Breast epithelium (tissue), 3 donors: ENCODE measurements at regions not wholly inside any gene's neighbourhood (a gene's known extent, or its start where the extent isn't known, plus 50 kb on each side); places are given as distances from the start of the nearest gene placed in this dataset.

Experiments used
- POLR2A ChIP-seq: fragments of 450-650 bp; IDR thresholded peaks from one replicate; pipeline ENCODE4 v1.6.1; 2016; ENCODE audit warnings: antibody characterized with exemption, mild to moderate bottlenecking, moderate library complexity
- TF ChIP-seq, protein P1 (sequence below), 3 donors: fragments of 450-650 bp; IDR thresholded peaks; one replicate each; pipeline ENCODE4 v1.5.1; 2016 to 2017; ENCODE audit warnings: antibody characterized with exemption in 3 of 3, mild to moderate bottlenecking in 3 of 3, moderate library complexity in 3 of 3

DNA sequence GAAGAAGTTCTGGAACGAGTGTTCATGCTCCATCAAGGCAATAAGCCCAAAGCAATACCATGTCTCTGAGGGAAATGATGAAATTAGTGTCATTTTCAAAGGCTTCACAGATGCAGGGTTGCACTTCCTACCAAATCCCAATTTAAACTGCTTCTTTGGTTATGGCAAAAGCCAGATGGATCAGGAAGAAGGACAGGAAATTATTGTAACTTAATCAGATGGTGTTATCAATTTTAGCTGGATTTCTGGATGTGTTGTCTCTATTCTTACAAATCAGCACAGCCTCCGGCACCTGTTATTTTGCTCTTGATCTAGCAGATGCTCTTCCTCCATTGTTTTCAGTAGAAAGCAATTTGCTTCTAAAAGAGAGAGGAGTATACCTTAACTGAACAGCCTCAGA, 693.4 kb downstream of the SOCS6 start:
- TF ChIP-seq, protein P1, sequence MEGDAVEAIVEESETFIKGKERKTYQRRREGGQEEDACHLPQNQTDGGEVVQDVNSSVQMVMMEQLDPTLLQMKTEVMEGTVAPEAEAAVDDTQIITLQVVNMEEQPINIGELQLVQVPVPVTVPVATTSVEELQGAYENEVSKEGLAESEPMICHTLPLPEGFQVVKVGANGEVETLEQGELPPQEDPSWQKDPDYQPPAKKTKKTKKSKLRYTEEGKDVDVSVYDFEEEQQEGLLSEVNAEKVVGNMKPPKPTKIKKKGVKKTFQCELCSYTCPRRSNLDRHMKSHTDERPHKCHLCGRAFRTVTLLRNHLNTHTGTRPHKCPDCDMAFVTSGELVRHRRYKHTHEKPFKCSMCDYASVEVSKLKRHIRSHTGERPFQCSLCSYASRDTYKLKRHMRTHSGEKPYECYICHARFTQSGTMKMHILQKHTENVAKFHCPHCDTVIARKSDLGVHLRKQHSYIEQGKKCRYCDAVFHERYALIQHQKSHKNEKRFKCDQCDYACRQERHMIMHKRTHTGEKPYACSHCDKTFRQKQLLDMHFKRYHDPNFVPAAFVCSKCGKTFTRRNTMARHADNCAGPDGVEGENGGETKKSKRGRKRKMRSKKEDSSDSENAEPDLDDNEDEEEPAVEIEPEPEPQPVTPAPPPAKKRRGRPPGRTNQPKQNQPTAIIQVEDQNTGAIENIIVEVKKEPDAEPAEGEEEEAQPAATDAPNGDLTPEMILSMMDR (IDR thresholded peaks at IDR 0.05), result no peak
- TF ChIP-seq POLR2A, result no peak
